Stimulated activated naive B cell treated with anti-CD40 and anti-IgM and Interleukin-4, amounts not matched to agents 10 μg/mL and 1 μg/mL and 100 μg/mL, for 72 hours (primary cell): ENCODE measurements at regions not wholly inside any gene's neighbourhood (a gene's known extent, or its start where the extent isn't known, plus 50 kb on each side); places are given as distances from the start of the nearest gene placed in this dataset.

ENCODE experiments used
- ATAC-seq, 2 donors: fragments of 150-1000 bp; cut with Tn5 transposase; replicated peaks; 2 replicates each; pipeline ENCODE4 v1.10.0; 2021; ENCODE audit warnings: moderate library complexity in 1 of 2
- DNase-seq: peaks from one replicate; pipeline ENCODE4 v3.0.0; 2021
- H3K27ac Mint-ChIP-seq: one replicate; pipeline ENCODE4 v1.8.0; 2022; ENCODE audit warnings: mild to moderate bottlenecking, mixed read lengths
- H3K27me3 Mint-ChIP-seq, 2 donors: one replicate each; pipeline ENCODE4 v1.8.0; 2022; ENCODE audit warnings: mixed read lengths in 2 of 2
- H3K36me3 Mint-ChIP-seq, 2 donors: one replicate each; pipeline ENCODE4 v1.8.0; 2022; ENCODE audit warnings: mixed read lengths in 2 of 2, mild to moderate bottlenecking in 1 of 2
- H3K4me1 Mint-ChIP-seq, 2 donors: one replicate each; pipeline ENCODE4 v1.8.0; 2022; ENCODE audit warnings: mixed read lengths in 2 of 2, mild to moderate bottlenecking in 1 of 2
- H3K4me3 Mint-ChIP-seq, 2 donors: one replicate each; pipeline ENCODE4 v1.8.0; 2022; ENCODE audit warnings: mild to moderate bottlenecking in 2 of 2, mixed read lengths in 2 of 2, moderate library complexity in 1 of 2
- H3K9me3 Mint-ChIP-seq, 2 donors: one replicate each; pipeline ENCODE4 v1.8.0; 2022; ENCODE audit warnings: mixed read lengths in 2 of 2, mild to moderate bottlenecking in 1 of 2

DNA sequence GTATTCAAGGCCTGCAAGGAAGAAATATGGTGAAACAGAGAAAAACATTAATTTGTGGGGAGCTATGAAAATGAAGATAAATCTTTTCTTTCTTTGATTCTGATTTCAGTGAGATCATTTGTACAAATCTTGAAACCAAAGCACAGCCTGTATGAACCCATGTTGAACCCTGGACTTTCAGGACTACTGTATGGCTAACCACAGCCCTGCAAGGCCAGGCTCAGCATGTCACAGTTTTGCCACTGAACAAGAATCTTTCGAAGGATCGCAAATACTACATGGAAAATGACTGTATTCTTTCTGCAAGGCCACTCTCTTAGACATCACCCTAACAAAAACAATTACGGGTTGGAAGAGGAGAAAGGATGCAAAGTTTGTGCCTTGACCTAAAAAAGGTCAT lies 161.7 kb upstream of the MAF start:
- Mint-ChIP-seq H3K4me1 (no peaks in the 10 kb centered on the region), H3K27me3 (no peaks in the 10 kb centered on the region), H3K36me3 (no peaks in the 10 kb centered on the region), H3K9me3 (no peaks in the 10 kb centered on the region), H3K27ac (no peak overlapping the region), H3K4me3 (no peak overlapping the region)
- DNase-seq, result no peak
- no peak for ATAC-seq

DNA sequence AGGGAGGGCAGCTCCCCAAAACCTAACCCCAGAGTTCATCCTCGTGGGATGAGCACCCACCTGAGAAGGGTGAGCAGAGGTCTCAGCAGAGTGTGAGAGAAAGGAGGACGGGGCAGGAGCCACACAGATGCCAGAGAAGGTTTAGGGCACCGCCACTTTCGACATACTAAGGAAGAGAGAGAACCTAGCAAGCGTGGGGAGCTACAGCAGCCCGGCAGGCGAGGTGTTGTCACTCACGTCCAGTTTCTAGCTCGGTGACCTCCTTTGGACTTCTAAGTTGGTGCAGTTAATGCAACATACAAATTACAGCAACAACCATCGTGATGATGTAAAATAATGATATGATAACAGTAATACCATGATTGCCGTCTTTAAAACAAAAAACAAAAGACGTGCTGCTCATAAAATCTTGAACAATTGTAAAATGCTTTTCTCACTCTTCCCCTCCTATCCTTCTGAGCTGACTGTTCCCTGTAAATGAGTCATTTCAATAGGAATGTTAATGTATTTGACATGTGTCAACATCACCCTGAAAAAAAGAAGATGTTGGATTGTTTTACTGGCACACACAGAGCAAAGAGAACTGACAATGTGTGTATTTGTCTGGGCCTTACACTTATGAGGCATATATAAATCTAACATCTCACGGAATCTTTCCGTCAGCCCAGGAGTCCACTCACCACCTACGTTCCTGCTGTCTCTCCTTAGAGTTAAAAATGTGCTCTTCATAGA lies 158.2 kb upstream of the MAF start:
- H3K27me3 Mint-ChIP-seq, result no peaks in the 10 kb centered on the region
- no peaks in the 10 kb centered on the region for H3K9me3 Mint-ChIP-seq
- no peaks in the 10 kb centered on the region for H3K36me3 Mint-ChIP-seq
- no peak overlapping the region for H3K27ac Mint-ChIP-seq
- H3K4me3 Mint-ChIP-seq, result no peak overlapping the region
- H3K4me1 Mint-ChIP-seq, result no peaks in the 10 kb centered on the region
- DNase-seq (no peak), ATAC-seq (no peak)

DNA sequence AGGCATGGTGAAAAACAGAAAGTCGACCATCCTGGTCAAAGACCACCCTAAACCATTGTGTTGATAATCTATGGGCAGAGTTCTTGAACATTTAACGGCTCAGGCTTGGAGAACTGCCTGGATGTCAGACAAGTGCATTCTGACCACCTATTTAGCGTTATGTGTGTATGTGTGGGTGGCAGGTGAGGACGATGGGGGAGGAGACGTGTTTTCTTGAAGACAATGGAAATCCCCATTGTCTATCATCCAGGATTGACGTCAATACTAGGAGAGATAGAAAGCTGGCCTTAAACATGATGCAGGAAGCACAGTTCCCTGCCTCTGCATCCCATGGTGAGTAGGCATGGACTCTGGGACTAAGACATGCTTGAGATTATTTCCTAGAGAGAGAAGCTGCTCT lies 157.4 kb upstream of the MAF start:
- Mint-ChIP-seq H3K27ac (no peak overlapping the region), H3K9me3 (no peaks in the 10 kb centered on the region), H3K4me1 (no peaks in the 10 kb centered on the region), H3K36me3 (no peaks in the 10 kb centered on the region), H3K27me3 (peaks cover 0 to 4% of the 10 kb centered on the region in 2 donors), H3K4me3 (no peak overlapping the region)
- no peak for ATAC-seq
- no peak for DNase-seq

DNA sequence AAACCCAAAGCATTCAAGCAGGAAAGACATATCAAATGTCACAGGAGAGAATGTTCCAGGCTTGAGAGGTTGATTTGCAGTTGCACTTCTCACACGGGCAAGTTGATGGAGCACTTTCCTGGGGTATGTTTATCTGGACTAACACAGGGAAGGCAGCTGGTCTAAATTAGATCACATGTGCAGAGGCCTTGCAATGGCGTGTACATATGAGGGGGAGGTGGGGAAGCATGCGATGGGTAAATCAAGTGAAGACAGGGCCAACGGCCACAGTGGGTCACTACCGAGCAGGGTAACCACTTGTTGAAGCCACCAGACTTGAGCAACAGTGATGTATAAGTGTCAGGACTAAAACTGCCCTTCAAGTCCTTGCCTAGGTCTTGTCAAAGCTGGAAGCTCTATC lies 156.6 kb upstream of the MAF start:
- Mint-ChIP-seq H3K36me3 (no peaks in the 10 kb centered on the region), H3K27me3 (peaks cover 0 to 5% of the 10 kb centered on the region in 2 donors), H3K9me3 (no peaks in the 10 kb centered on the region), H3K4me1 (no peaks in the 10 kb centered on the region), H3K4me3 (no peak overlapping the region), H3K27ac (no peak overlapping the region)
- DNase-seq (no peak), ATAC-seq (no peak)

DNA sequence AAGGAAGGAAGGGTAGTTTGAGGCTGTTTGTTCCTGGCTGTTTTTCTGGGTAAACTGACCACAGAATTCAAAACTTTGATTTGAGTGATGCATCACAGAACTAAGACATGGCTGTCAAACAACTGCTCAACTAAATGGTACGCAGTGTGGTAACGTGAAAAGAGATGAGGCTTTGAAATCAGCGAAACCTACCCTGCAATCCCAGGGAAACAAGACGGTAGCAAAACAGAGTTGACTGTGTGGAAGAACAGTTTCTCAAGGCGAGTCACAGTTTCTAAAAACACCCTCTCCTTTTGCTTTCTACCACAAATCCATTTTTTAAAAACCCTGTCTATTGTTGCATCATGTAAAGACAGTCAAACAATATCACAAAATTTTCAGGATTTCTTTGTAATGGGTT lies 156.0 kb upstream of the MAF start:
- Mint-ChIP-seq H3K36me3 (no peaks in the 10 kb centered on the region), H3K27ac (no peak overlapping the region), H3K27me3 (peaks cover 0 to 9% of the 10 kb centered on the region in 2 donors), H3K4me3 (no peak overlapping the region), H3K4me1 (no peaks in the 10 kb centered on the region), H3K9me3 (no peaks in the 10 kb centered on the region)
- no peak for DNase-seq
- no peak for ATAC-seq

DNA sequence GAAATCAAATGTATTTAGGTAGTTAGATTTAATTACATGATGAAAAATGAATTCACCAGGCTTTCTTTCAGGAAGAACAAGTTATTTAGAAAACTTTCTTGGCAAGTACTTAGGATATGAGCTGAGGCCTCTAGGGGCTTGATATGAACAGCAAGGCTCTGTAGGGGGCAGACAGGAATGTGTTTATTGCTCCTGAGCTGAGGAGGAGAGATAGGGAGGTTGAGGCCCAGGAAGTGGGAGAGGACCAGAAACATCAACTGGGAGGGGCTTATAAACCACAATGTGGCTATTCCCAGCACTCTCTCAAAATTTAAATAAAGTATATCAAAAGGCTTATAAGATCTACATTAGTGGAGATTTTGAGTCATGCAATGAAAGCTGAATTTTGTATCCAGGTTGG lies 154.0 kb upstream of the MAF start:
- DNase-seq (no peak), ATAC-seq (no peak)
- Mint-ChIP-seq H3K4me3 (no peak overlapping the region), H3K9me3 (peaks cover under 1 to 2% of the 10 kb centered on the region in 2 donors), H3K27ac (no peak overlapping the region), H3K36me3 (no peaks in the 10 kb centered on the region), H3K27me3 (peaks cover 0 to 9% of the 10 kb centered on the region in 2 donors), H3K4me1 (no peaks in the 10 kb centered on the region)

DNA sequence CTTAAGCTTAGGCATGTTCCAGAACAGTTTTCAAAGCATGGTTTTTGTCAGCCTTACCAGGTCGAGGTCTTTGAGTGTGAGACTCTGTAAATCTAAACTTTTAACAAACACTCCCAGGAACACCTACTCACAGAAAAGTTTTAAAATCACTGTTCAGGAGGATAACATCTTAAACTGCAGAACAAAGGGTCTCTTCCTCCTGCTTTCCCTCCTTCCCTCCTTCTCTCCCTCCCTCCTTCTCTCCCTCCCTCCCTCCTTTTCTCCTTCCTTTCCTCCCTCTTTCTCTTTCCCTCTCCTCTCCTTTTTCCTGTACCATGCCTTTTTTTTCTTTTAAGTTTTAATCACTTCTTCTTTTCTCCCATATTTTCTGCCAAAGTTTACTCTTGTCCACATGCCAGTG lies 153.5 kb upstream of the MAF start:
- Mint-ChIP-seq H3K4me3 (no peak overlapping the region), H3K27me3 (peaks cover 0 to 13% of the 10 kb centered on the region in 2 donors), H3K36me3 (no peaks in the 10 kb centered on the region), H3K27ac (no peak overlapping the region), H3K4me1 (no peaks in the 10 kb centered on the region), H3K9me3 (peaks cover 2 to 4% of the 10 kb centered on the region in 2 donors)
- DNase-seq (no peak), ATAC-seq (no peak)

DNA sequence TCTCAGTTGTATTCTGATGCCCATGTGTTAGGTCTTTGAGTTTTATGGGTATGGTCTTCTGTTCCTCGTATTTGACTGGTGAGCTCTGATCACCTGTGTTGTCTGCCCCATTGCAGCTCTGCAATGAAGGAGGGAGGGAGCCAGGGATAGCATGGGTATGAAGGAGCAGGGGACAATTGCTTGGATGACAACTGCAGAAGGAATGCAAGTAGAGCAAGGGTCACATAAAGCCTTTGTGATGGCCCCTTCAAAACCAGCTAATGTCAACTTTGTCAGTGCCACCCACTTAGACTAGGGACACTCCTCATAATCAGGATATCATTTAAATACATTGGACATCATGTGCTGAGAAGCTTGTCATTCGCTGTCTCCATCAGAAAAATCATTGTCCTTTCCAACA lies 152.7 kb upstream of the MAF start:
- DNase-seq, result no peak
- Mint-ChIP-seq H3K4me3 (no peak overlapping the region), H3K4me1 (no peaks in the 10 kb centered on the region), H3K27ac (no peak overlapping the region), H3K9me3 (peaks cover 2 to 4% of the 10 kb centered on the region in 2 donors), H3K27me3 (peaks cover 0 to 13% of the 10 kb centered on the region in 2 donors), H3K36me3 (no peaks in the 10 kb centered on the region)
- no peak for ATAC-seq

DNA sequence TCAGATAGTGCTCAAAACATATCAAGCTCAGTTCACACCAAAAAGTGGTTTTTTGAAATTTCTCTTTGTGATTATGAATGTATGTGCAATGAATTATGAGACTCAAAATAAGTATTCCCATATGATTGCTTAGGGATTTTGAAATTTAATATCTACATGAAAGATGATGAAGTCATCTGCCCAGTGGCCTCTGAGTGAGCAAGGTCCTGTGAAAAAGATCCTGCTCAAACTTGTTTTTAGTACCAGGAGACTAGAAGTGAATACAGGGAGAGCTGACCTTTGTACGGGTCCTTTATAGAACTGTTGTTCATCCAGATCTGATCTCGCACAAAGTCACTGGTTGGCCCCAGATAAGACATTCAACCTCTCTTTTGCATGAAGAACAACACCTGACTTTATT lies 151.9 kb upstream of the MAF start:
- H3K9me3 Mint-ChIP-seq, result peaks cover 2 to 4% of the 10 kb centered on the region in 2 donors
- ATAC-seq (no peak), DNase-seq (no peak)
- peaks cover 0 to 13% of the 10 kb centered on the region in 2 donors for H3K27me3 Mint-ChIP-seq
- no peak overlapping the region for H3K4me3 Mint-ChIP-seq
- H3K4me1 Mint-ChIP-seq, result no peaks in the 10 kb centered on the region
- H3K27ac Mint-ChIP-seq, result no peak overlapping the region
- no peaks in the 10 kb centered on the region for H3K36me3 Mint-ChIP-seq

DNA sequence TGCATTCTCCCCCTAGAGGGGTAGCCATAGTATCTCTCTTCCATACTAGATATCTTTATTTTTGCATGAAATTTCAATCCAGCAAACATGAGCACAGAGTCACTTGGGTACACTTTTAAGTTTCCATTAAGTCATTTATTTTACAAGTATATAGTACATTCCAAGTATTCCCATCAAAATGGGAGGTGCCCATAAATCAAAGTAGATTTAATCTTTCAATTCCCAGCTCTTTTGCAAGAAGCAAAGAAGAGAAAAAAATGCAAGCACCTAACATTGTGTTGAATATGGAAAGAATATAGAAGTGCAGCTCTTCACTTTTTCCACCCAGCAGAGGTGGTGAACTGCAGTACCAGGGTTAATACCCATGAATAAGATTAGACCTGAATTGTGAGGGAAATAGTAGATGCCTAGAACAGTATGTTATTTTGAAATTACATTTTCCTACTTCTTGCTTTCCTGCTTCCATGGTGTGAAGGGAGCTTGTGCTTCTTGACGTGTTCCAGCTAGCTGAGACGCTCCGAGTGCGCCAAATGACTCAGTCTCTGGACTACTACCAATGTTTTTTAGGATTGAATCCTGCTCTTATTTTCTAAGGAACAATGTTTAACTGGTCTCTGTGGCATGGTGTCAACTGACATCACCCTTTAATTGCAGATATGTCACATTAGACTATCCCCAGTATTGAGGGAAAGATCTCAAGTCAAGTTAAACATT lies 151.1 kb upstream of the MAF start:
- H3K4me1 Mint-ChIP-seq, result no peaks in the 10 kb centered on the region
- H3K36me3 Mint-ChIP-seq, result no peaks in the 10 kb centered on the region
- no peak overlapping the region for H3K4me3 Mint-ChIP-seq
- no peak for DNase-seq
- peaks cover 2 to 4% of the 10 kb centered on the region in 2 donors for H3K9me3 Mint-ChIP-seq
- no peak for ATAC-seq
- no peak overlapping the region for H3K27ac Mint-ChIP-seq
- peaks cover 0 to 13% of the 10 kb centered on the region in 2 donors for H3K27me3 Mint-ChIP-seq

DNA sequence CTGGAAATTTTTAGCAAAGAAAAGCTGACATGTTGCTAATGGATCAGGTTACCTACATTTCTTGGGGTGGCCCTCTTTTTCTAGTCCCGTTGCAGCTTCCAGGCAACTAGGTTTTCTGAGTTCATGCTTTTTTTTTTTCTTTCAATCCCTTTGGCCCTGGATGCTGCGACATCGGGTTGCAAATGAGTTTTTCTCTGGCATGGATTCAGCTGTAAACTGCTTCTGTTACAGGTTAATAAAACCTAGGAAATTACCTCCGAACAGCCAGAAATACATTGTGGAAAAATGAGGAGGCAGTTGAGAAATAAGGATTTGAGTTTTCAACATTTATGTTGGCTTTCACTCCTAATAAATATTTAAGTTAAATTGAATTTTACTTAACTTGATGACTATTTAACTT lies 149.8 kb upstream of the MAF start:
- DNase-seq, result no peak
- peaks cover 2 to 4% of the 10 kb centered on the region in 2 donors for H3K9me3 Mint-ChIP-seq
- no peak for ATAC-seq
- H3K4me3 Mint-ChIP-seq, result no peak overlapping the region
- H3K27ac Mint-ChIP-seq, result no peak overlapping the region
- H3K36me3 Mint-ChIP-seq, result no peaks in the 10 kb centered on the region
- H3K4me1 Mint-ChIP-seq, result no peaks in the 10 kb centered on the region
- H3K27me3 Mint-ChIP-seq, result peaks cover 0 to 13% of the 10 kb centered on the region in 2 donors

DNA sequence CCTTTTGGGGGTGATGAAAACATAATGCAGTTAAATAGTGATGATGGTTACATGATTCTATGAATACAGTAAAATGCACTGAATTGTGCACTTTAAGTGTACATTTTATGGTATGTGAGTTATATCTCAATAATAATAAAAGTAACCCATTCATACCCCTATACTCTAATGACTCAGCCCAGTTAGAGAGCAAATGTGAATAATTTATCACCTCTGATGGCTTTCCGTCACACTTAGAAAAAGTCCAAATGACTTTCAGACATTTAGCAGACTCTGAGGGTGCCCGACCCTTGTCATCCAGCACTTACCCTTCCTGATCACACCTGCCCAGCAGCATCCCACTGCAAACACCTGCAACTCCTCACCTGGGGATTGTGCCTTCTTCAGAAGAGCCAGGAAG lies 148.1 kb upstream of the MAF start:
- H3K27ac Mint-ChIP-seq, result no peak overlapping the region
- DNase-seq, result no peak
- peaks cover 2 to 4% of the 10 kb centered on the region in 2 donors for H3K9me3 Mint-ChIP-seq
- H3K4me3 Mint-ChIP-seq, result no peak overlapping the region
- no peaks in the 10 kb centered on the region for H3K4me1 Mint-ChIP-seq
- H3K27me3 Mint-ChIP-seq, result peaks cover 0 to 13% of the 10 kb centered on the region in 2 donors
- ATAC-seq, result no peak
- H3K36me3 Mint-ChIP-seq, result no peaks in the 10 kb centered on the region

DNA sequence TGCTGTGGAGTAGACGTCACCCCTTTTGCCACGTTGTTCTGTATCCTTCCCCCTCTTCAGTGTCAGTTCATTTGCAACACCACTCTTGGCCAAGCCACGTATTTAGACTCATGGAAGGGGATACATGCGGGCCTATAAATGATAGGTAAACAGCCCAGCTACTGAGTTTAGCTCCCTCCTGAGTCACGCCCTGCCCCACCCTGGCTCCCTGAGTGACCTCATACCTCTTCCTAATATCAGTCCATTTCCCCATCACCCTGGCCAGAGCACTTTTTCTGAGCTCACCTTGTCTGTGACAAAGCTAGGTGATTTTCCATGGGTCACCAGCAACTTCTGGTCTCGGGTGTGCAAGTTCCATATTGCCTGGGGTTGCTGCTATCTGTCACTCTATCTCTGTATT lies 147.2 kb upstream of the MAF start:
- no peaks in the 10 kb centered on the region for H3K36me3 Mint-ChIP-seq
- no peak overlapping the region for H3K4me3 Mint-ChIP-seq
- ATAC-seq, result no peak
- H3K4me1 Mint-ChIP-seq, result no peaks in the 10 kb centered on the region
- peaks cover 0 to 9% of the 10 kb centered on the region in 2 donors for H3K27me3 Mint-ChIP-seq
- no peak overlapping the region for H3K27ac Mint-ChIP-seq
- DNase-seq, result no peak
- peaks cover 2 to 4% of the 10 kb centered on the region in 2 donors for H3K9me3 Mint-ChIP-seq

DNA sequence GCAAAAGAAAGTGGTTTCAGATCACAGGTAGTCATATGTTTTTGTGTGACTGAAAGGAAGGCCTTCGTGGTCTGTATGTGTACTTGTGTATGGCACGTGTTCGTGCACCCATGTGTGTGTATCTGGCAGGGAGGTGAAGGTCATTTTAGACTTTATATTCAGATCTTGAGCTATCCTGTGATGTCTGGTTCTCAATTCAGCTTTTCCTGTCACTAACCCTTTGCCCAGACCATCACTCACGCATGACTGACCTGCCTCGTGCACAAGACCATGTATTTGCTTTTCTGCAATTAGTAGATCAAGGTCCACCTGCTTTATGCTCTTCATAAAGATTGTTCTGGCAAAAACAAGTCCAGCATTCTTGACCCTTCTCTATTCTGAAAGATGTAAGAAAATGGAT lies 139.7 kb upstream of the MAF start:
- ATAC-seq, result no peak
- Mint-ChIP-seq H3K36me3 (no peaks in the 10 kb centered on the region), H3K9me3 (no peaks in the 10 kb centered on the region), H3K4me3 (no peak overlapping the region), H3K27me3 (peaks cover 0 to 4% of the 10 kb centered on the region in 2 donors), H3K4me1 (no peaks in the 10 kb centered on the region), H3K27ac (no peak overlapping the region)
- DNase-seq, result no peak

DNA sequence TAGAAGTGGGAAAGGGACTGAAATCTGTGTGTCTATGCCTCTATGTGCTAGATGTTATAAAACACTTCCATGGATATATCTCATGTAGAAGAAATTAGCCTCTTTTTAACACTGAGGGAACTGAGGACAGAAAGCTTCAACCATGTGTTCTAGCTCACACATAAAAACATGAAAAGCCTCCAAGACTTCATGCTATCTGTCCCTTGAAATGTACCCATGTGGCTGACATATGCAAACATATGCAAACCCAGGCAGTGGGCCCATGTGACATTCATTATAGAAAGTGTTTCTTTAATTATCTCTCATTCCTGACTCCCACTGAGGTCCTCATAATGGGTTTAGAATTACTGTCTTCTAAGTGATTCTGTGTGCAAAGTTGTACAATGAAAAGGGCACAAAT lies 134.7 kb upstream of the MAF start:
- no peaks in the 10 kb centered on the region for H3K36me3 Mint-ChIP-seq
- H3K4me1 Mint-ChIP-seq, result no peaks in the 10 kb centered on the region
- no peak overlapping the region for H3K27ac Mint-ChIP-seq
- no peak for DNase-seq
- H3K9me3 Mint-ChIP-seq, result no peaks in the 10 kb centered on the region
- no peak for ATAC-seq
- H3K27me3 Mint-ChIP-seq, result peaks cover 4 to 6% of the 10 kb centered on the region in 2 donors
- H3K4me3 Mint-ChIP-seq, result no peak overlapping the region
